ENCODE measurements at regions not wholly inside any gene's neighbourhood (a gene's known extent, or its start where the extent isn't known, plus 50 kb on each side); places are given as distances from the start of the nearest gene placed in this dataset.
"Not testable (repeated sequence)": the region's sequence is repeated elsewhere in the genome, so short reads cannot be mapped to it uniquely, and the experiment has no call there.

DNA sequence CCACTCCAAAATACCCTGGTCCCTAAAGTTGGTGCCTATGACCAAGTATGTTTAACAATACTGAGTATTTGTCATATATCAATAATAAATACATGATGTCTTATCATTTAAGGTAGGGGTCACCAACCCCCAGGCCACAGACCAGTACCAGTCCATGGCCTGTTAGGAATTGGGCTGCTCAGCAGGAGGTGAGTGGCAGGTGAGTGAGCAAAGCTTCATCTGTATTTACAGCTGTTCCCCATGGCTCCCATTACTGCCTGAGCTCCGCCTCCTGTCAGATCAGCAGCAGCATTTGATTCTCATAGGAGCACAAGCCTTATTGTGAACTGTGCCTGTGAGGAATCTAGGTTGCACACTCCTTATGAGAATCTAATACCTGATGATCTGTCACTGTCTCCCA, 126.2 kb downstream of the HNRNPD start:
- no peak for DNase-seq (ENCODE audit: low read depth in 2 of 2)

DNA sequence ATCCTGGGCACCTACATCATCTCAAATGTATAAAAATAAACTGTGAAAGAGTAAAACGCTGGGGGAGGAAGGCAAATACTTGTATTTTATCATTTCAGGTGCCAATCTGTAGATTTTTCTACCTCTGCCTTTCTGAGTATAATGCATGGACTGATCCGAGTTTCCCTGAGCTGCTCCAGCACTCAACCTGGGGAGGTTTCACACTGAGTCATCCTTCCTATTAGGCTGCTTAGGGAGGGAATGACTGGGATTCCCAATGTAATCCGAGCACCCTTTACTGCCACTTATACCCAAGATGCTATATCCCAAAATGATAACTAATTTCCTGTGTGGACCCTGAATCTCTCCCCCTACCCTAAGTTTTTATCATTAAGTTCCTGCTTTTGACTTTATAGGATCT, 126.6 kb downstream of the HNRNPD start:
- no peak for DNase-seq (ENCODE audit: low read depth in 2 of 2)

DNA sequence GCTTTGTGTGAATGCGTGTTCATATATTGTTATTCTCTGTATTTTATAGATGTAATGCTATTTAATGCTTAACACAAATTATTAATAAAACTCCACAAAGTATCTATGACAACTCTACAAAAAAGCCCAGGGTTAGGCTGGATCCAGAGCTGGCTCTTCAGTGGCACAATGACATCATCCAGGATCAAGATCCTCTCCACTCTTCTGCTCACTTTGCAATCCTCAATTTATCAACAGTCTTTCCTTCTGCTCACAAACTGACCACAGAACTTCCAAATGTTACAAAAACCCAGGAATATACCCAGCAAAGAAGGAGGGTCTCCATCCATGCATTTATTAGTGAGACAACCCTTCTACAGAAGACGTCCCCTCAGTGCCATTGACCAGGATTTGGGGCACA, 132.3 kb downstream of the HNRNPD start:
- no peak for DNase-seq (ENCODE audit: low read depth in 2 of 2)

DNA sequence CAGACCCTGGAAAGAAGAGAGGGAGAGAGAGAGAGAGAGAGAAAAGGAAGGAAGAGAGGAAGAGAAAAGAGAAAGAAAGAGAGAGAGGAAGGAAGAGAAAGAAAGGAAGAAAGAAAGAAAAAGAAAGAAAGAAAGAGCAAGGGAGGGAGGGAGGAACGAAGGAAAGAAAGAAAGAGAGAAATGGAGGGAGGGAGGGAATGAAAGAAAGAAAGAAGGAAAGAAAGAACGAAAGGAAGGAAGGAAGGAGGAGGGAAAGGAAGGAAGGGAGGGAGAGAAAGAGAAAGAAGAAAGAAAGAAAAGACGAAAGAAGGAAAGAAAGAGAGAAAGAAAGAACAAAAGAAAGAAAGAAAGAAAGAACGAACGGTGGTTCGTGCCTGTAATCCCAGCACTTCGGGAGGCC, 133.4 kb downstream of the HNRNPD start:
- DNase-seq (ENCODE audit: low read depth in 2 of 2) = no peak

DNA sequence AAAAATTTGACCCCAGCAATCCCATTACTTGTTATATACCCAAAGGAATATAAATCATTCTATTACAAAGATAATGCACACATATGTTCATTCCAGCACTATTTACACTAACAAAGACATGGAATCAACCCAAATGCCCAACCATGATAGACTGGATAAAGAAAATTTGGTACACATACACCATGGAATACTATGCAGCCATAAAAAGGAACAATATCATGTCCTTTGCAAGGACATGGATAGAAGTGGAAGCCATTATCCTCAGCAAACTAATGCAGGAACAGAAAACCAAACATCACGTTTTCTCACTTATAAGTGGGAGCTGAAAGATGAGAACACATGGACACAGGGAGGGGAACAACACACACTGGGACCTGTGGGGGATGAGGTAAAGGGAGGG, 136.6 kb downstream of the HNRNPD start:
- not testable (repeated sequence) for DNase-seq (ENCODE audit: low read depth in 2 of 2)

DNA sequence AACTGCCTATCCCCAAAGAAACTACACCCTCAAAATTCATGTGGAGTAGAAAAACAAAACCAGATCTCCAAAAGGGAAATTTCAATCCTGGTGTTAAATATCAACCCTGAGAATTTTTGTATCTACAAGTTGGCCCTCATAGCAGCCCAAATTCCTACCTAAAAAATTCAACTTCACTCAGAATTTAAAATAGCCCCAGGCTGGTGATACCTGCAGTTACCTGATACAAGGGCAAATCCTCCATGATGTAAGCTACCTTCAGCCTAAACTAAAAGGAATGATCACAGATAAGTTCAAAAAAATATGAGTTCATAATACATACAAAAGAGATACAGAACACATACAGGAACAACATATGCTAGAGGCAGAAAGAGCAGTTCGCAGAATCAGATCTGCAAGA, 138.4 kb downstream of the HNRNPD start:
- DNase-seq (ENCODE audit: low read depth in 2 of 2) = no peak

DNA sequence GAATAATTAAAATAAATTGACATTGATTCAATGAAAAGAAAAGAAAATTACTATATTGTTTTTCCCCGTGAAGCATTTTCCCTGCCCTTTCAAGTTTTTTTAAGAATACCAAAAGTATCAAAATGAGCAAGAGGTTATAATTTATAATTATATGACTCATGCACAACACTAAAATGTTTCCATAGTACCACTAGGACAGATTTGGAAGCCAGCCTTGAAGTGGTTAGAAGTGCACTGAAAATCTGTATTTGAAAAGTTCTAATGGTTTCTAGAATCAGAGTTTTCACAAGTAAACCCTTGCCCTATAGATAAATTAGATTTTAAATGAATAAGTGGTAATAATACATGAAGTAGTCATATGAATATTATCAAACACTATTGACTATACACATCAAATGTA, 140.9 kb downstream of the HNRNPD start:
- DNase-seq (ENCODE audit: low read depth in 2 of 2) = no peak

DNA sequence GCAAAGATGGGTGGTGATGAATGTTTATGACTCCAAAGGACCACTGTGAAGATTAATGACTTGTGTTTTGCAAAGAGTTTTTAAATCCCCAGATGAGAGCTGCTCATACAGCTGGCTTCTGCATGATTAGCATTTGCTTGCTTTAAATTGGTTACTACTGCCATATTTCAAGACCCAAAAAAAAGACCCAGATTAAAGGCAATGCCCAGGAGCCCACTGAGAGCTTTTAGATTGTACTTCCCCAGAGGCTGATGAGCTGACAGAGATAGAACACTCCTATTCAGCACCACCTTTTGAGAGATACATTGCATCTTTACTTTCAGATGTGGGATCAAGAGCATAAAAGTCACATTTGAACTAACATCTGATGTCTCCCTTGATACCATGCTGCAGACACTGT, 142.0 kb downstream of the HNRNPD start:
- no peak for DNase-seq (ENCODE audit: low read depth in 2 of 2)

DNA sequence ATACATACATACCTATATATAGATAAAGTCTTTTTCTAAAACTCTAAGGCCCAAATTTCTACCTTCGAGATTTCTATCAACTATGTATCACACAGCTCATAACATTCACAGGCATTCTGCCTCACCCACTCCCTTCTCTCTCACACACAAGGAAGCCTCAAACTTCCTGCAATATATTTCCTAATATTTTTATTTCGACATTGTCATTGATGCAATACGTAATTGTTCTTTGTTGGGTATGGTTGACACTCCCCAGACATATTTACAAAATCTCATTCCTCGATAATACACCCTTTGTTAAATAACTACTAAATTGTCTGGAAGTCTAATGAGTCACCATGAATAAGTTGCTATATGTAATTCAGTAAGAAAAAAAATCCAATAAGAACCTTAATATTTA, 143.5 kb downstream of the HNRNPD start:
- no peak for DNase-seq (ENCODE audit: low read depth in 2 of 2)

DNA sequence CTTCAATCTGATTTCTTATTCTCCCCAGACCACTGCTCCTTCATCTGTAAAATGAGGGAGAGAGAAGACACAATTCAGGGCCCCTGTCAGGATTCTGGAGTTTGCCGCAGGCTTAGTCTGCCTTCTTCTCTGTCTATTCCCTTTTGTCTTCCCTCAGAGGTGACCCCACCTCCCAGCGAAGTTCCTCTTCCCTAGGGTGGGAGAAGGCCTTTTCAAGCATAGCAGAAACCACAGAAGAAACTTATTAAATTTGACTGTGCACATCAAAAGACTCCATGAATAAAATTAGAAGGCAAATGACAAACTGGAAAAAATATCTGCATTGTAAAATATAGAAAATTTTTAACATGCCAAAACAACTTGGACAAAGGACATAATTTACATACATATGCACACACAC, 148.8 kb downstream of the HNRNPD start:
- no peak for DNase-seq (ENCODE audit: low read depth in 2 of 2)

DNA sequence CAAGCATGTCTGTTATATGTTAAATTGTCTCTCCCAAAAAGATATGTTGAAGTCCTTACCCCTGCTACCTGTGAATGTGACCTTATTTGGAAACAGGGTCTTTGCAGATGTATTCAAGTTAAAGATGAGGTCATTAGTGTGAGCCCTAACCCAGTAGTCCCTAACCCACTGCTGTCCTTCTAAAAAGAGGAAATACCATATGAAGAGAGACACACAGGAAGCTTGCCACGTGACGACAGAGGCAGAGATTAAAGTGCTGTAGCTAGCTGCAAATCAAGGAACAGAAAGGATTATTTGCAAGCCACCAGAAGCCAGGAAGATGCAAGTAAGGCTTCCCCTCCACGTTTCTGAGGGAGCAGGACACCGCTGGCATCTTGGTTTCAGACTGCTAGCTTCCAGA, 150.1 kb downstream of the HNRNPD start:
- DNase-seq (ENCODE audit: low read depth in 2 of 2) = no peak

DNA sequence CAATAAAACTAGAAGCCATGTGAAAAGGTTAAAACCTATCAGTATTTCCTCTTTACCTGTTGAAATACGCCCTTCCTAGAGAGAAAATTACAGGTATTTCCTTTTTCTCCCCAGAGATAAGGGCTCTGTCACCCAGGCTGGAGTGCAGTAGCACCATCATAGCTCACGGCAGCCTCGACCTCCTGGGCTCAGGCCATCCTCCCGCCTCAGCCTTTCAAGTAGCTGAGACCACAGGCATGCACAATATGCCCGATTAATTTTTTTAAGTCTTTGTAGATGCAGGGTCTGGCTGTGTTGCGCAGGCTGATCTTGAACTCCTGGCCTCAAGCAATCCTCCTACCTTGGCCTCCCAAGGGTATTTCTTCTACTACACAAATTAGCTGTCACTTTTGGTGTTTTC, 154.4 kb downstream of the HNRNPD start:
- no peak for DNase-seq (ENCODE audit: low read depth in 2 of 2)

DNA sequence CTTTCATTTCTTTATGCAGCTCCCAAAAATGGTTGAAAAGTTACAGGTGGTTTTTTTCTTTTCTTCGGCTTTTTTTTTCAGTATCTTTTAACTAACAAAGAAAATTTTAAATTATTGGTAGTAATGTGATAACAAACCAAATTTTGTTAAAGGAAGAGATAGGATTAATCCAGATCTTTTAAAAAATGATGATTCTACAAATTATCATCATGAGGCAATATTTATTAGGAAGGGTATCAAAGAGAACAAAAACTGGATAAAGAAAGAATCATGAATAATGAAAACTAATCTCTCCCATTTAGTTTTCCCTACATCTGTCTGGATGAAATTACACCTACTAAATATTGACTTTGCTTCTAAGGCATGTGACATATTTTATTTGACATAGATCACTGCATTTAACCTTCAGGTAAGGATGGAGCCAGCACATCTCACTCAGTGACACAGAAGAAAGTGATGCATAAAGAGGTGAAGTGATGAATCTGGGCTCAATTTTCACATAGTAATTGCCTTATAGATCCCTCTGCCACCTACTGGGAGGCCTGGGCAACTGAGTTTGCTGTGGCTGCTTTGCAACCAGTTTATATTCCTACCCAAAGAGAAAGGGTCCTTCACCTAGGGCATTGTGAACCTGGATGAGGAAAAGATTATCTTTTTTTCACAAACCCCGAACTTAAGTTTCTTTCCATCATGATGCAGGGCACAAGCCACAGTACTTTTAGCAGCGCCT, 155.6 kb downstream of the HNRNPD start:
- DNase-seq (ENCODE audit: low read depth in 2 of 2) = no peak

DNA sequence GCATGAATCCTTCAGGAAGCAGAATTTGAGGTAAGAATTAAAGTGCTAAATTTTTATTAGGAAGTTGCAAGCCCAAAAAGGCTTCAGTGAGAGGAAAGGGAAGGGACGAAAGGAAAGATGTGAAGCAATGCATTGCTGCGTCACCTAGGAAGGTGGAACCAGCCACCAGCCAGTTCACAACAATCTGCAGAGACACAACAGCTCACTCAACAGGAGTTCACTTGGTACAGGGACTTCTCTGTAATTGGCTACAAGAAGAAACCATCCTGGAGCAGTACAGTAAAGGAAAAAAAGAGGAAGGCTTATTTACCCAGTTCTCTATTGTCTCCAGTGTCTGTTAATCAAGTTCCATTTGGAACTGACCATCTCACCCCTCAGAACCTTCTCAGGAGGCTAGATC, 157.6 kb downstream of the HNRNPD start:
- no peak for DNase-seq (ENCODE audit: low read depth in 2 of 2)

DNA sequence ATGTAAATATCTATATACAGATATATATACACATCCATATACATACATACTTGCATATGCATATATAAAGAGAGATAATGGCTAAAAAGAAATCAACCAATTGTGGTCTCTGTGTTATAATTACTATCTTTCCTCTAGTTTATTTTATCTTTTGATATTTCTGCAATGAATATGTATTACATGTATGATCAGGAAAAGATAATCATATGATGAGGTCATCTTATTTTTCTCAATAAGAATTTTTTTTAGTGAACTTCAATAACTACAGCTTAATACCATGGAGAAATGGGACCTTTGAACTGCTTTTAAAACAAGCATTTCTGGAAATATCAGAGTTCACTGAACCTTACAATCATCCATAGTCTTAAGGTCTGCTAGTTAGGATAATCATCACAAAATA, 158.0 kb downstream of the HNRNPD start:
- no peak for DNase-seq (ENCODE audit: low read depth in 2 of 2)

DNA sequence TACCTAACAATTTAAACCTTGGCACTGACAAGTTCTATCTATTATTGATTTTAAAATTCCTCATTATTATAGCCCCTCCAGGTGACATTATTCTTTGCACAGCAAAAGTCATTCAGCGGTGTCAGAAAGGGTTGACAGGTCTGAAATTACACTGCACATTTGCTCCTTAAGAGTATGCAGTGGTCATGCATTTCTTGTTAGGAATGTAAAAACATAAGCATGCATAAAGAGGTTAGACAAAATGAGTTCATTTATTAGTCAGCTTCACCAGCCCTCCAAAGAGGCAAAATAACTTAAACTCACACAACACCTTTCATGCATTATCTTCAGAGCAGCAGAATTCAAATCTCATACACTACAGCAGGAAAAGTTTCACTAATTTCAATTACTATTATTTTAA, 158.8 kb downstream of the HNRNPD start:
- DNase-seq (ENCODE audit: low read depth in 2 of 2) = no peak

DNA sequence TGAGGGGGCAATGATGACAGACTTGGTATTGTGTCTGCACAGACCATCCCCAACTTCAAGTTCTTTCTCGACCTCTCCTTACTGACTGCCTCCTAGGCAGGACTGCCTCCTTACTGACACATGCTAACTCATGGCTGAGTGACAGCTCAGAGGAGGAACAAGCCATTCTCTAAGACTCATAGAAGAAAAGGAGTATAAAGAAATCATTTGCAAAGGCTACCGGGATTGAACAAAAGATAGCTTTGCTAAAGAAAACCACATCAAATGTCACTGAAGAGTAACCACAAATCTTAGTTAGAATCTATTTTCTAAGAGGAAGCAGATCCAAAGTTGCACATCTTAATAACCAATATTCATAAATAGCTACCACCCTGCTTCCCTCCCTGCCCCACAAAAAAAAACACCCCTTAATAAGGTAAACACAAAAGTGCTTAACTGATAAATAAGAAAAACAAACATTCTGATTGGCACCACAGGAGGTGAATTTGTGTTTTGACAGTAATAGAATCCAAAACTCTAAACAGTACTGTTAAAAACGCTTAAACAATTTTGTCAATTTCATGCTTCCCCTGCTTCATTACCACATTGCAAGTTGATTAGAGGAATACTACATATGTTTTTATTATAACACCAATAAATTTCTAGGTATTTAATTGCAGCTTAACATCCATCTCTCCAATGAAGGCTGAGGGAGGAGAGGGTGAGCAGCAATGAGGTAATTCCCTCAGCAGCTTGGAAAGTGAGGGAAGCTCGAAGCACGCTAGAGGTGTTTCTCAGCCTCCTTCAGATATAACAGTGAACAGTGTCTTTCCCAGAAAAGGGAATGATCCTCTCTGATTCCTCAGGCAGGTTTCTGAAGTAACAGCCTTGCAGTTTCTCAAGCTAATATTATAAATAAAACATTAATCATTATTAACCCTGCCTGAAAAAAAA, 160.0 kb downstream of the HNRNPD start:
- DNase-seq (ENCODE audit: low read depth in 2 of 2) = no peak

DNA sequence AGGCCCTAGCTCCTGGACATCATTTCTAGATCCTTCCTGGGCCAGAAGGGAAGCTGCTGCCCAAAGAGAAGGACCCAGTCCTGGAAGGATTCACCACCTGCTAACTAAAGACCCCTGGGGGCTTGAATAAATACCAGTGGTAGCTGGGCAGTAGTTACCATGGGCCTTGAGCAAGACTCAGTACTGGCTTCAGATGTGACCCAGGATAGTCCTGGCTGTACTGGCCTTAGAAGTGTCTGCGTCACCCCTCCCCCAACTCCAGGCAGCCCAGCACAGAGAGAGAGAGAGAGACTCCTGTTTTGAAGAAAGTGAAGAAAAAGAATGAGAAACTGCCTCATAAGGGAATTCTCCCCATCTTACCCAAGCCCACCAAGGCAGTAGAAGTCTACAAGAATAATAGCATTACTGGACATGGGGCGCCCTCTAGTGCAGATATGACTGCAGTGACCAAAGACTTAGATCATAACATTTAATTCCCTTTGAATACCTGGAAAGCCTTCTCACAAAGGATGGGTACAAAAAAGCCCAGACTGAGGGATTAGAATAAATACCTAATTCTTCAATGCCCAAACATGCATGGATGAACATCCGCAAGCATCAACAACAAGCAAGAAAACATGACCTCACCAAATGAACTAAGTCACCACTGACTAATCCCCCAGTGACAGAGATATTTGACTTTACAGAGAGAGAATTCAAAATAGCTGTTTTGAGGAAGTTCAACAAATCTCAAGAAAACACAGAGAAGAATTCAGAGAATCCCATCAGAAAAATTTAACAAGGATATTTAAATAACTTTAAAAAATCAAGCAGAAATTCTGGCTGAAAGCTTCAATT, 171.8 kb downstream of the HNRNPD start:
- no peak for DNase-seq (ENCODE audit: low read depth in 2 of 2)

DNA sequence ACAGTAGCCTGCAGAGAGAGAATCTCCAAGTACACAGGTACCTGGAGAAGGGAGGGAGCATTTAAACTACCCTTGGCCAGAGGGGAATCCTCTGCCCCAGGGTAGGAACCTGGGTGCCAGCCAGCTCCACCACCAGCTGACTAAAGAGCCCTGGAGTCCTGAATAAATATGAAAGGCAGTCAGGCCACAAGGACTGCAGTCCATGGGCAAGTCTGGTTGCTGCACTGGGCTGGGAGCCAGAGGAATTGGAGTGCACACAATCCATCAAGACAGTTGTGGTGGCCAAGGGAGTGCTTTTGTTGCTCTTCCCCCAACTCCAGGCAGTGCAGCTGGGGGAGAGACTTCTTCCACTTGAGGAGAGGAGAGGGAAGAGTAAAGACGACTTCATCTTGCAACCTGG, 172.5 kb downstream of the HNRNPD start:
- no peak for DNase-seq (ENCODE audit: low read depth in 2 of 2)

DNA sequence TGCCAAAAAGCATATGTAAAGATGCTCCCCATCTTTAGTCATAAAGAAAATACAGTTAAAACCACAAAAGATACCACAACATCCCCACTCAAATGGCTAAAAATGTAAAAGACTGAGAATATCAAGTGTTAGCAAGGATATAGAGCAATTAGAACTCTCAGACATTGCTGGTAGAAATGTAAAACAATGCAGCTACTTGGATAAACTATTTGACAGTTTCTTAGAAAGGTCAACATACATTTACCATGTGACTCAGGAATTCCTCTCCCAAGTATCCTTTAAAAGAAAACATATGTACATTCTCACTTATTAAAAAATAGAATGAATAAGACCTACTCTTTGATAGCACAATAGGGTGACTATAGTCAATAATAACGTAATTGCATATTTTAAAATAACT, 173.7 kb downstream of the HNRNPD start:
- DNase-seq (ENCODE audit: low read depth in 2 of 2) = no peak

DNA sequence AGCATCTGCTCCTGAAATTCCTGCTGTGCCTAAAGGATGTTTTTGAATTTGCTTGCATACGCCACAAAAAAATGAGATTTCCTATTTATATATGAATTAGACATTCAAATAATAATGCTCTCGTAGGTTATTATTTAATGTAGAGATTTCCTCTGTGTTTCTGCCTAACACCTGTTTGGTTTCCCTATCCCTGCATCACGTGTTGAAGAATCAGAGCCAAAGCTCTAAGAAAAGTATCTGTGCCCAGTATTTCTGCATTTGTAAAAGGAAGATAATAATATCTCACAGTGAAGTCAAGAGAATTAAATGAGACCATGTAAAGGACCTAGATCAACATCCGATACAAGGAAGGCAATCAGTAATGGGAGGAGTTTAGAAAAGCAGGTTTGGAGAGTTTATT, 179.5 kb downstream of the HNRNPD start:
- no peak for DNase-seq (ENCODE audit: low read depth in 2 of 2)

DNA sequence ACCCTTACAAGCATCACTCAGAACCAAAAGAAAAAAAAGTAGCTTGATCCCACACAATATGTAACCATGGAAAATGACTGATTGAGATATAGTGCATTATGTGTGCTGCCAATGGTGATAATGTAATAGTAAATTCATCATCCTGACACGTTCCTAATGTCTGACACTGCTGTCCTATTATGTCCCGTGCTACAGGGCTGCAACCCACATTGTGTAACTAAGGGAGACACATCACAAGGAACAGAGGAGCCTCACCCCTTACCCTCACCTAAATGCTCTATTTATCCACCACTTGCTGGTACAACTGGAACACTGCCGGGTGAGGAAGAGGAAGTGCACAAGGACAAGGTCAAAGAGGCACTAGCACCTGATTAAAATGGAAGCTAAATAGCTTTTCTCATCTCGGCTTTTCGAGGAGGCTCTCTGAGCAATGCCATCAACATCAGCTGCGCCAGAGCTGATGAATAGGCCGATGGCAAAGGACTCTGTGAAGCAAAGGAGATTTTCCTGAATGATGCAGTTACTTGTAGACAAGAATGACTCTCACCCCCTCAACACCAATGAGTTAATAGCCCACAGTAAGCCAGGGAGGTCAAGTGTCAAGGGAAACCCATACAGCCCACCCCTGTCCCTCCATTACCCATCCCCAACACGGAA, 181.6 kb downstream of the HNRNPD start:
- DNase-seq (ENCODE audit: low read depth in 2 of 2) = no peak

Data from stimulated activated CD8-positive, alpha-beta memory T cell treated with anti-CD3 and anti-CD28 coated beads, Interleukin-7, amount 100 ng/mL, for 4 hours (primary cell).